DMS 273 treated with DMSO at 0.1 percent for 48 hours (cell line): ENCODE measurements at regions not wholly inside any gene's neighbourhood (a gene's known extent, or its start where the extent isn't known, plus 50 kb on each side); places are given as distances from the start of the nearest gene placed in this dataset.
"Not testable (repeated sequence)": the region's sequence is repeated elsewhere in the genome, so short reads cannot be mapped to it uniquely, and the experiment has no call there.

Source experiments
- DNase-seq: peaks from one replicate; lab custom pipeline; 2025; lab: John Stamatoyannopoulos, UW

DNA sequence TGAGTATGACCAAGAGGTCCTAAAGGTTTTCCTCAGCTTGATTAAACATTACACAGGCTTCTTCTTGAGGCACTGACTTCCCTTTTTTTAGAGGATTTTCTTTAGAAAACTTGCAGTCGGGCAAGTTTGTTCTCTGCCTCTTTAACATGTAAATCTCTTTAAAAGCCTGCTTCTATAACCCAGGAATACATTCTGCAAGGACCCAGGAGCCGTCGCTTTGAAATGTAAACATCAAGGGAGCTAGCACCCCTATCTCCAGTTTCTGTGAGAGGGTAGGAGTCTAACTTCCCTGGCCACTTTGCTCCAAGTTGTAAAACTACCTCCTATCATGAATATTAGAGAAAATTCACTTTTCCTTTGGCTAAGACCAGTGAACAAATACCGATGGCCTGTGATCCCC is 201.5 kb upstream of the CPHXL start:
- no peak for DNase-seq

DNA sequence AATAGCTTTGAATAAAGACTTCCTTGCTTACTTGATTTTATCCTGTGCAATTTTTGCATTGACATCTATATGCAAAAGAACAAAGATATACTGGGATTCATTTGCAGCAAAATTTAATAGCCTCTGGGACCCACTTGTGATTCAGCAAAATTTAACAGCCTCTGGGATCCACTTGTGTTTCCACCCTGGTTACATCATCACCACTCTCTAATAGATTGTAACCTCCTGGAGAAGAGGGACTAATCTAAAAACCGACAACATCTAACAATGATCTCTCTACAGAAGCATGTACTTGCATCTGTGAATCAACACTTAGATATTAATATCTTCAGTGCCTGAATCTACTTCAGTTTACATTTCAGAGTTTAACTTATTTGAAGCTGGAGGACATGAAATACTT is 202.0 kb upstream of the CPHXL start:
- DNase-seq, result no peak

- DNase-seq, result no peak
Observed at GRCh38 chr16:75929046-75929445, 202.8 kb upstream of the CPHXL start.

GRCh38 chr16:75931043-75931442 is 204.8 kb upstream of the CPHXL start:
- no peak for DNase-seq

GRCh38 chr16:75931970-75932369 is 205.7 kb upstream of the CPHXL start:
- DNase-seq, result no peak

DNA sequence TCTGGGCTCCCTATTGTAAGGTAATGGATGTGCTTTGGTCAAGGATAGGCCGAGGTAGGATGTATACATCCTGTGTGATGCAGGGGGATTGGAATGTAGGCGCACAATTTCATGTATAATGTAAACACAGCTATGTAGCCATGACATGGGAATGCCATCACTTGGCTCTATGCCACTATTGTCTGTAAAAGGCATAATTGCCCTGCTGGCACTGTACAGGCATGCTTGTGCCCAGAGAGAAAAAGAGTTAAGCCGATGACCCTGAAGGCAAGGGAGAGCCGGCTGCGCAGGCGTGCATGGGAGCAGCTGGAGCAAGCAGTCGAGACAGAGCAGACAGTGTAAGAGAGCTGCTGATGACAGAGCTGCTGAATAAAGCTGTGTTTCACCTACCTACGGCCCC is 212.5 kb upstream of the CPHXL start:
- no peak for DNase-seq

DNA sequence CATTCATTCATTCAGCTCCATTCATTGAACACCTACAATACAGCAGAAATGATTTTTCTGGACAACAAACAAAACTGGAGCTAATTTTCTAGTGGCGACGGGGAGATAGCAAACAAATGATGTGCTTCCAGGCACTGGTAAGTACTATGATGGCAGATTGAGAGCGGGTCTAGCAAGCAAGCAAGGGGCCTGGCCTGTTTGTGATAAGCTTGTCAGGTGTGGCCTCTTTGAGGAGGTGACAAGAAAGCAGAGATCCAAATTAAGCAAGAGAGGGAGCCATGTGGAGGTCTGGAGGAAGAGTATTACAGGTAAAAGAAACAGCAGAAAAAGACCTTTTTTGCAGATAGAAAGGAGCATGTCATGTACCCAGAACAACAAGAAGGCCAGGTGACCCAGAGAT is 216.1 kb upstream of the CPHXL start:
- no peak for DNase-seq

- no peak for DNase-seq
Observed at GRCh38 chr16:75942936-75943335, 216.6 kb upstream of the CPHXL start.

DNA sequence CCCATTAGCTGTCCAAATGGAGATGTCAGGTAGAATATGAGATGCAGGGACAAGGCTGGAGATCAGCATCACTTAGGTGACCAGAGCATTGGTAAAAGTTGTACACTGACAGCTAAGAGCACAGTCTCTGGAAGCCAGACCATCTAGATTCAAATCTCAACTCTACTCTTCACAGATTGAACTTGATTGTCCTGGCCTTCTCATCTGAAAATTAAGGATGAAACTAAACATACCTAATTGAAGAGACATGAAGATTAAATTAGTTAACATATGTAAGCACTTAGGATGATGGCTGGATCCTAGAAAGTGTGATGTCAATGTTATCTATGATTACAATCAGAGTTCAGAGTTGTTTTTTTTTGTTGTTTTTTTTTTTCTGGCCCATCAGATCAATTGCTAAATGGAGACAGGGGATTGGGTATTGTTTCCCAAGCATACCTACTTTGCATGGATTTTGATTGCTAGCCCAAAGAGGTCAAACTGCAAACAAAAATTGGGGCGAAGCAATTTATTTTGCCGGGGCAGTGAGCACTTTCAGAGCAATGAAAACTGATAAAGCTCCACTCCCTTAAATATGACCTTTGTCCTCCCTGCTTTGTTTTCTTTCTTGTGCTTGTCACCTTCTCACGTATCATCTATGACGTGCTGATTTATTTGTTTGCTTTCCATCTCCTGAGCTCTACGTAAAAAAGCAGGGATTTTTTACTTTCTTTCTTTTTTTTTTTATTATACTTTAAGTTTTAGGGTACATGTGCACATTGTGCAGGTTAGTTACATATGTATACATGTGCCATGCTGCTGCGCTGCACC is 217.6 kb upstream of the CPHXL start:
- no peak for DNase-seq

DNA sequence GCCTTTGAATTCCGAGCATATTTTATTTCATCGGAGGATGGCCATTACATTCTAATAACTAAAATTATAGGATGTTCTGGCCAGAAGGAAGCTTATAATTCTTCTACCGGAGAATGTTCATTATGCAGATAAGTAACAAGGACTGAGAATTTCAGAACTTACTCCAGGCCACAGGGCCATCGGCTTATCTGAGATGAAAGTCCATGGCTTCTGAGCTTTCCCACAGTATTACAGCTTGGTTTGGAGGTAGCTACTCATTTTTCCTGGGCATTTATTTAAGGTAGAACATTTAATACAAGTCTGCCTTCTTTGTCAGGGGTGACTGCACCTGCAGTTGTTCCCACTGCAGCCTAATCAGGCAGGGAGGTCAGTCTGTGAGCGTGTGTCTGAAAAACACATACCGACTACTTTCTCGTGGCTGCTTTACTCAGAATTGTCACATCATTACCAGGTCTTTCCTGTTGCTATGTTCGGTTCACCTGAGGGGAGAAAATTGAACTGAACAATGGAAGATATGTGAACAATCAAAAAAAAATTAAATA is 219.7 kb upstream of the CPHXL start:
- no peak for DNase-seq

GRCh38 chr16:75947626-75948239 is 221.4 kb upstream of the CPHXL start:
- no peak for DNase-seq

GRCh38 chr16:75948441-75948840 is 222.2 kb upstream of the CPHXL start:
- no peak for DNase-seq

DNA sequence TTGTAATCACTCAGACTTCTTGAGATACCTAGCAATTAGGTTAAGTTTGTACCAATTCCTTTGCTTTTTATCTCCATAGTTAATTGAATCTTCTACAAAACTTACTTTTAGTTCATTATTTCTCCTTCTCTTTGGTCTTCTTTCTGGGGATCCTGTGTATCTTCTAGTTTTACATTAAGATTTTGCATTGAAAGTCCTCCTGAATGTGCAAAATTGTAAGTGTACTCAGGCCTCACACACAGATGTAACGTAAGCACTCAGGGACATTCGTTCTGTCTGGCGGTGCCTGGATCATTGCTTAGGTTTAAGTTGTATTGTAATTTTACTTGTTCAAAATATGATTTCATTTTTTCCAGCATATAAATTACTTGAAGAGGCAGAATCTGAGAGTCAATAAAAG is 222.6 kb upstream of the CPHXL start:
- DNase-seq, result no peak

GRCh38 chr16:75952124-75952523 is 225.8 kb upstream of the CPHXL start:
- no peak for DNase-seq

DNA sequence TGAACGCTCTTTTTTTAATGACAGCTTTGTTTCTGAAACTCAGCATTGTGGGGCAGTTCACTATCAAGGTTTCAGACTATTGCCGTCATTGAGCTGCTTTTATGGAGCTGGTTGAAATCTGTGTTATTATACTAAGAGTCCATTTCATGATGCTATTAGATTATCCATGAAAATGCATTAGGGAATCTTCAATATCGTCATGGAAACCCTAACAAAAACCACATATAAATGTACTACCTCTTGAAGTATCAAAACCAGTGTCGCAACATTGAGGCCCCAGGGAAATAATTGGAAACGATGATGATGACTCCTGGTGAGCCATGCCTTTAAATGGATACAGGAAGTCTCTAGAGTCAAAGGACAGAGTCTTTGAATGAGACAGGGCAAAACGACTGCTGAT is 231.6 kb upstream of the CPHXL start:
- DNase-seq, result no peak

GRCh38 chr16:75965504-75966374 is 239.4 kb upstream of the CPHXL start:
- no peak for DNase-seq

- not testable (repeated sequence) for DNase-seq
Observed at GRCh38 chr16:75969120-75969519, 242.8 kb upstream of the CPHXL start.

GRCh38 chr16:75971334-75971733 is 245.0 kb upstream of the CPHXL start:
- DNase-seq, result no peak

GRCh38 chr16:75983296-75983695 is 257.0 kb upstream of the CPHXL start:
- DNase-seq, result no peak

GRCh38 chr16:75983741-75984381 is 257.6 kb upstream of the CPHXL start:
- no peak for DNase-seq

DNA sequence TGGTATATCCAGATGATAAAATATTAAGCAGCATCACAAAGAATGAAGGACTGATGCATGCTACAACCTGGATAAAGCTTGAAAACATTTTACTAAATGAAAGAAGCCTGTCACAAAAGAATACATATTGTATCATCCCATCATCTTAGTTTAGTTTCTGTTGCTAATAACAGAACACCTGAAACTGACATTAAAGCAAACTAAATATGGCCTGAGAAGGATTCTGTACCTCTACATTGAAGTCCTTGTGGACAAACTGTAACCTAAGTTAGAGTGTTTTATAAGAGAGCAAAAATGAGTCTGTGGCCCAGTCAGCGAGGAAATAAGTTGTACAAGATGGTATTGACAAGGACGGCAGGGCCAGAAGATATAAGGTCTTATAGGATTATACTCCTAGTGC is 261.0 kb upstream of the CPHXL start:
- no peak for DNase-seq

DNA sequence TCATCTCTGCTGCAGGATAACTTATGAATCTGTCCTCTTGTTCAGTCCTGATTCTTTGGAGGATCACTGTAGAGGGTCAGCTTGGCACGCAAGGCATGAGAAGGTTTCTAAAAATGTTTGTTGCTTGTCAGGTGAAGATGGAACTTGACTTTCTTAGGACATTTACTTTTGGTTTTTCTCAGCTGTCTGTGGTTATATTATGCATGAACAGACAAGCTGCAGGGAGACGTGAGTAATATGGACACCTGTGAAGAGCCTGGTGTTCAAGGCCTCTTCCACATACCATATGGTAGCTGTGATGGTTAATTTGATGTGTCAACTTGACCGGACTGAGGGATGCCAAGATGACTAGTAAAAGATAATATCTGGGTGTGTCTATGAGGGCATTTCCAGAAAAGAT is 270.2 kb upstream of the CPHXL start:
- no peak for DNase-seq
